Endodermal cell (in vitro differentiated cells): ENCODE measurements at regions not wholly inside any gene's neighbourhood (a gene's known extent, or its start where the extent isn't known, plus 50 kb on each side); places are given as distances from the start of the nearest gene placed in this dataset.

Source experiments
- DNase-seq: peaks from one replicate; pipeline ENCODE4 v3.0.0-alpha.2; 2017
- H3K27ac ChIP-seq: 2 replicates; pipeline ENCODE4 v1.5.1; 2013; ENCODE audit warnings: mild to moderate bottlenecking, low read depth, low read length, moderate library complexity
- H3K27me3 ChIP-seq: 2 replicates; pipeline ENCODE4 v1.6.1; 2013; ENCODE audit warnings: mild to moderate bottlenecking, low read length, moderate library complexity; ENCODE audit not compliant: insufficient read depth, control insufficient read depth, poor library complexity, severe bottlenecking
- H3K36me3 ChIP-seq: 2 replicates; pipeline ENCODE4 v1.7.0; 2013; ENCODE audit warnings: mild to moderate bottlenecking, low read length, moderate library complexity; ENCODE audit not compliant: control insufficient read depth, insufficient read depth
- H3K4me1 ChIP-seq: one replicate; pipeline ENCODE4 v1.7.0; 2013; ENCODE audit warnings: low read length; ENCODE audit not compliant: control insufficient read depth, insufficient read depth
- H3K4me3 ChIP-seq: 2 replicates; pipeline ENCODE4 v1.5.1; 2013; ENCODE audit warnings: mild to moderate bottlenecking, low read length, moderate library complexity
- H3K9ac ChIP-seq: 2 replicates; pipeline ENCODE4 v1.6.1; 2013; ENCODE audit warnings: mild to moderate bottlenecking, low read length, moderate library complexity; ENCODE audit not compliant: poor library complexity, severe bottlenecking; ENCODE audit errors: extremely low read depth
- H3K9me3 ChIP-seq: 2 replicates; pipeline ENCODE4 v1.6.1; 2013; ENCODE audit warnings: mild to moderate bottlenecking, low read length, moderate library complexity; ENCODE audit not compliant: control insufficient read depth
- H3K27ac Mint-ChIP-seq: 2 replicates; pipeline ENCODE4 v1.8.0; 2020; ENCODE audit warnings: mixed read lengths
- H3K27me3 Mint-ChIP-seq: 2 replicates; pipeline ENCODE4 v1.8.0; 2021; ENCODE audit warnings: mild to moderate bottlenecking, mixed read lengths; ENCODE audit not compliant: insufficient read depth
- H3K36me3 Mint-ChIP-seq: 2 replicates; pipeline ENCODE4 v1.8.0; 2020; ENCODE audit warnings: low read depth, mixed read lengths
- H3K4me1 Mint-ChIP-seq: 2 replicates; pipeline ENCODE4 v1.8.0; 2020; ENCODE audit warnings: mixed read lengths
- H3K4me3 Mint-ChIP-seq: 2 replicates; pipeline ENCODE4 v1.8.0; 2020; ENCODE audit warnings: mild to moderate bottlenecking, moderate library complexity, mixed read lengths
- H3K9me3 Mint-ChIP-seq: 2 replicates; pipeline ENCODE4 v1.8.0; 2020; ENCODE audit warnings: mild to moderate bottlenecking, mixed read lengths
- WGBS, 2 experiments: methylation state at CpG; one replicate each; pipeline versions ENCODE4 v1.1.5 to v1.1.7; 2013; ENCODE audit warnings: missing lambda C conversion rate in 2 of 2, mixed read lengths in 1 of 2; ENCODE audit not compliant: insufficient coverage in 1 of 2, insufficient read length in 1 of 2; 5-methylcytosine and 5-hydroxymethylcytosine counted together
- TF ChIP-seq, protein P1 (sequence below): fragments of 200-600 bp; sonication (generic); conservative IDR thresholded peaks from 2 replicates; pipeline ENCODE4 v1.5.0; 2021; ENCODE audit warnings: antibody characterized with exemption, mild to moderate bottlenecking

- H3K9ac ChIP-seq: no peak overlapping the region
- no peak overlapping the region for H3K4me3 ChIP-seq
- no peak overlapping the region for H3K27ac ChIP-seq
- Mint-ChIP-seq H3K36me3 (no peaks in the 10 kb centered on the region), H3K27me3 (no peaks in the 10 kb centered on the region), H3K4me1 (no peaks in the 10 kb centered on the region), H3K4me3 (no peak overlapping the region), H3K9me3 (no peaks in the 10 kb centered on the region), H3K27ac (no peak overlapping the region)
- no peaks in the 10 kb centered on the region for H3K36me3 ChIP-seq
- H3K4me1 ChIP-seq: no peaks in the 10 kb centered on the region
- TF ChIP-seq, protein P1, sequence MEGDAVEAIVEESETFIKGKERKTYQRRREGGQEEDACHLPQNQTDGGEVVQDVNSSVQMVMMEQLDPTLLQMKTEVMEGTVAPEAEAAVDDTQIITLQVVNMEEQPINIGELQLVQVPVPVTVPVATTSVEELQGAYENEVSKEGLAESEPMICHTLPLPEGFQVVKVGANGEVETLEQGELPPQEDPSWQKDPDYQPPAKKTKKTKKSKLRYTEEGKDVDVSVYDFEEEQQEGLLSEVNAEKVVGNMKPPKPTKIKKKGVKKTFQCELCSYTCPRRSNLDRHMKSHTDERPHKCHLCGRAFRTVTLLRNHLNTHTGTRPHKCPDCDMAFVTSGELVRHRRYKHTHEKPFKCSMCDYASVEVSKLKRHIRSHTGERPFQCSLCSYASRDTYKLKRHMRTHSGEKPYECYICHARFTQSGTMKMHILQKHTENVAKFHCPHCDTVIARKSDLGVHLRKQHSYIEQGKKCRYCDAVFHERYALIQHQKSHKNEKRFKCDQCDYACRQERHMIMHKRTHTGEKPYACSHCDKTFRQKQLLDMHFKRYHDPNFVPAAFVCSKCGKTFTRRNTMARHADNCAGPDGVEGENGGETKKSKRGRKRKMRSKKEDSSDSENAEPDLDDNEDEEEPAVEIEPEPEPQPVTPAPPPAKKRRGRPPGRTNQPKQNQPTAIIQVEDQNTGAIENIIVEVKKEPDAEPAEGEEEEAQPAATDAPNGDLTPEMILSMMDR: no peak
- no peak for DNase-seq
- no peaks in the 10 kb centered on the region for H3K27me3 ChIP-seq
- H3K9me3 ChIP-seq: no peaks in the 10 kb centered on the region
- WGBS, 2 experiments: 97% methylated on average over 1 of the region's 1 CpG; no CpG with 5 or more reads in 1 of the 2 experiments
Observed at GRCh38 chr11:104704888-104705287, 193.4 kb downstream of the CASP12 start.

DNA sequence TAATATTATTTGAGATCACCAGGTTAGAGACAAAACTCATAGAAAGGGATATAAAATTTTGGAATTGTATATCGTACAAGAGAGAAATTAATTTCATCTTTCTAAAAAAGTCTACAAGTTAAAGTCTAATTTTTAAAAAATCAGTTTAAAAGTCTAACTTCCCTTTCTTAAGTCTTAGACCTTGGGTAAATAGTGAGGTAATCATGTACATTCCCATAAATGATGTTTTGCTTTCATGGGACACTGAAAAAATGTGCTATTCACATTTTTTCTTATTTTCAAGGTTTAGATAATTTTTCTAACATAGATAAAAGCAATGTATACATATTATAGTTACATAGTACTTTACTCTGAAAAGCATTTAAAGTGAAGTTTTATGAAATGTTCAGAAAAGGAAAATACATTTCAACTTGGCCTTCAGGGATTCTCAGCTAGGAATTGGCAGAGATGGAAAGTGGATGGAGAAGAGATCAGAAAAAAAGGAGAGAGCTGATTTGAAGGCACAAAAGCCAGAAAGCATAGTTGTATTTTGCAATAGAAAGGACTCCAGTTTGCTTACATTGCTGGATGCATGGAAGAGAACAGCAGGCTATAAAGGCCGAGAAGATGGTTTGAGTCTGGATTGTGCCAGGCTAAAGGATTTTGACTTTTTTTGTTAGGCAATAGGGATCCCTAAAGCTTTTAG lies 194.0 kb downstream of the CASP12 start:
- Histone ChIP-seq H3K4me3 (no peak overlapping the region), H3K27me3 (no peaks in the 10 kb centered on the region), H3K27ac (no peak overlapping the region), H3K9me3 (no peaks in the 10 kb centered on the region), H3K4me1 (no peaks in the 10 kb centered on the region), H3K9ac (no peak overlapping the region), H3K36me3 (no peaks in the 10 kb centered on the region)
- no peak overlapping the region for H3K27ac Mint-ChIP-seq
- no peak for DNase-seq
- H3K4me1 Mint-ChIP-seq: no peaks in the 10 kb centered on the region
- H3K9me3 Mint-ChIP-seq: no peaks in the 10 kb centered on the region
- H3K36me3 Mint-ChIP-seq: no peaks in the 10 kb centered on the region
- TF ChIP-seq, protein P1: no peak
- H3K27me3 Mint-ChIP-seq: no peaks in the 10 kb centered on the region
- WGBS, 2 experiments: 89 to 91% methylated on average over 1 of the region's 2 CpGs
- no peak overlapping the region for H3K4me3 Mint-ChIP-seq

DNA sequence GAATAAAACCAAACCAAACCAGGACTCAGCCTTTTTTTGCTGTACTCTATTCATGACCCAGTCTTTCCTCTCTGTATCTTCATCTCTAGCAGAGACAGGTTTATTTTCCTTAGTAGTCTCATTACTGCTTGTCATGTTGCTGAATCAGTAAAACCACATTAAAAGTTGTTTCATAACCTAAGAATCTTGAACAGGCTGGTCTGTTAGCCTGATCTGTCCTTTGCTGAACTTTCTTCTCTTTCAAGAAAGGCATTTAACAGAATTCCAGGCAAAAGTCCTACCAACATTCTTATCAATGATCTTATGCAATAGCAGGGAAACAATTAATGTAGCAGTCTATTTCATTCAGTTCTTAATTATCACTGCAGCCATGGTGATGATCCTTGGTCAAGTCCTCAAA lies 197.7 kb downstream of the CASP12 start:
- no peaks in the 10 kb centered on the region for H3K9me3 ChIP-seq
- TF ChIP-seq, protein P1: no peak
- Mint-ChIP-seq H3K27me3 (no peaks in the 10 kb centered on the region), H3K27ac (no peak overlapping the region), H3K36me3 (no peaks in the 10 kb centered on the region), H3K9me3 (no peaks in the 10 kb centered on the region), H3K4me1 (no peaks in the 10 kb centered on the region), H3K4me3 (no peak overlapping the region)
- H3K36me3 ChIP-seq: no peaks in the 10 kb centered on the region
- no peak overlapping the region for H3K4me3 ChIP-seq
- no peak for DNase-seq
- H3K27me3 ChIP-seq: no peaks in the 10 kb centered on the region
- H3K4me1 ChIP-seq: no peaks in the 10 kb centered on the region
- H3K9ac ChIP-seq: no peak overlapping the region
- H3K27ac ChIP-seq: no peak overlapping the region
